HG02678 (cell line): ENCODE measurements at regions not wholly inside any gene's neighbourhood (a gene's known extent, or its start where the extent isn't known, plus 50 kb on each side); places are given as distances from the start of the nearest gene placed in this dataset.

ENCODE experiments used
- ATAC-seq: cut with Tn5 transposase; IDR thresholded peaks from one replicate; pipeline ENCODE4 v1.9.1; 2021; ENCODE audit warnings: mild to moderate bottlenecking, moderate library complexity; ENCODE audit not compliant: unreplicated experiment

DNA sequence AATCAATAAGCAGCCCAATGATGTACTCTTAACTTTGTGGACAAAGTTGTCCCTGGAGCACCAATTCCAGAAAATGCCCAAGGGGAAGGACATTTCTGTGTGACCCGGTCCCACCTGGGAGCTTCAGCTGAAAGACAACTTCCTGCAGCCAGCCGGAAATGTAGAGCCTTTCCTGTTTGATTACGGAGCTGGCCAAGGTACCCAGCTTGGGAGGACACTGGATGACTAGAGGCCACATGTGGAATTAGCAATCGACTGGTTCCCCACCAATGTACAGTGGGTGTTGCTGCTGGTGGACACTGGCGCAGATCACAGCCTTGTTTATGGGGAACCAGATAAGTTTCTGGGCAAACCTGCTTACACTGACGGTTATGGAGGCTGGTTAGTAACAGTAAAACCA is 53.0 kb upstream of the ZC3H15 start:
- no peak for ATAC-seq

DNA sequence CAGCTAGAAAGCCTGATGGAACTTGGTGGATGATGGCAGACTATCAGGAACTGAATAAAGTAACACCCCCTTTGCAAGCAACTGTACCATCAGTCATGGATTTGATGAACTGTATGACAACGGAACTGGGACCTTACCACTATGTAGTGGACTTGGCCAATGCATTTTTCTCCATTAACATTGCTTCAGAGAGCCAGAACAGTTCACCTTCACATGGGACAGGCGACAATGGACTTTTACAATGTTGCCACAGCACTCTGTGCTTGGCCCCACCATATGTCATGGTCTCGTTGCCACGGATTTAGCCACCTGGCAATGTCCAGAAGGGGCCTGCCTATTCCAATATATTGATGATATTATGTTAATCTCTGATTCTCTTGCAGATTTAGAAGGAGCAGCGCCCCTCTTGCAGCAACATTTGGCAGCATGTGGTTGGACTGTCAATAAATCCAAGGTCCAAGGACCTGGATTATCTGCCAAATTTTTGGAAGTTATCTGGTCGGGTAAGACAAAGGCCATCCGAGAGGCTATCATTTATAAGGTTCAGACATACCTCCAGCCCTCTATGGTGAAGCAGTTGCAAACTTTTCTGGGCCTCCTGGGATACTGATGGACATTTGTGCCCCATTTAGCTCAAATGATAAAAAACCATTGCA is 52.2 kb upstream of the ZC3H15 start:
- ATAC-seq, result no peak
